ENCODE measurements at regions not wholly inside any gene's neighbourhood (a gene's known extent, or its start where the extent isn't known, plus 50 kb on each side); places are given as distances from the start of the nearest gene placed in this dataset.

DNA sequence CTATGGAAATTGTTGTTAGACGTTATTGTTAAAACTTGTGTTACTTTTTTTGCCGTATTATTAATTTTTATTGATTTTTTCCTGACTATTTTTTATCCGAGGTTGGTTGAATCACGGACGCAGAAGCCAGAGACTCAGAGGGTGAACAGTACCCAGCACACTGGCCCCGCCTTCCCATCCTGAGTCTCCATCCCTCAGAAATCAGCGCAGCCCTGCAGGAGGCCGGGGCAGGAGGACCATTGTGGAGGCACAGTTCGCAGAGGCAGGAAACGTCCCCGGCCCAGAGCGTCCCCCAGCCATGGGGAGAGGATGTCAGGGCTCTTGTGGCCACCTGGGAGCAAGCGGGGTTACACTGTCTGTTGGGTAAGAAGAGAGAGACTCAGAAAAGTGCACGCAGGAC lies 843.0 kb downstream of the BRD1 start:
- no peak for DNase-seq (ENCODE audit: low spot score)

DNA sequence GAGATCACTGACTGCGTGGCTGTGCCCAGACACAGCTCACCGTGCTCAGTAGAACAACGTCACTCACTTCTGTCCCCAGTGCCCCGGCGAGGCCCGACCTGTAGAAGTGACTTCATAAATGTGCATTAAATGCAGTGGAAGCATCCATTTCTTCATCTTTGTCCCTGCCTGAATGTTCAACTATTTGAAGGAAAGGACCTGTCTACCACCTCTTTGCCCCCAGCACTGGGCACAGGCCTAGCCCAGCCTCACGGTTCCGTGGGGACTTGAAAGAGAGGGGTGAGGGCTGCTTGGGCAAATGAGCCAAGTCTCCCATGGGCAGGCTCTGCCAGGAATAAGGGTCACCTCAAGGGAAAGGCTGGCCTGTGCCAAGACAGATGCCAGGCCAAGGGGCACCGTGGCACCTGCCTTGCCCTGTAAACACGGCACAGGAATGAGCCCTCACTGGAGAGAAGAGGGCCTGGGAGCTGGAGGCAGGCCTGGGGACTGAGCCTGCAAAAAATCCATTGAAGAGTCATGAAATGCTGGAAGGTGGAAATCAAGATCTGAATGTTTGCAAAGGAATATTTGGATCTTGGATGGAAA lies 845.3 kb downstream of the BRD1 start:
- no peak for DNase-seq (ENCODE audit: low spot score)

DNA sequence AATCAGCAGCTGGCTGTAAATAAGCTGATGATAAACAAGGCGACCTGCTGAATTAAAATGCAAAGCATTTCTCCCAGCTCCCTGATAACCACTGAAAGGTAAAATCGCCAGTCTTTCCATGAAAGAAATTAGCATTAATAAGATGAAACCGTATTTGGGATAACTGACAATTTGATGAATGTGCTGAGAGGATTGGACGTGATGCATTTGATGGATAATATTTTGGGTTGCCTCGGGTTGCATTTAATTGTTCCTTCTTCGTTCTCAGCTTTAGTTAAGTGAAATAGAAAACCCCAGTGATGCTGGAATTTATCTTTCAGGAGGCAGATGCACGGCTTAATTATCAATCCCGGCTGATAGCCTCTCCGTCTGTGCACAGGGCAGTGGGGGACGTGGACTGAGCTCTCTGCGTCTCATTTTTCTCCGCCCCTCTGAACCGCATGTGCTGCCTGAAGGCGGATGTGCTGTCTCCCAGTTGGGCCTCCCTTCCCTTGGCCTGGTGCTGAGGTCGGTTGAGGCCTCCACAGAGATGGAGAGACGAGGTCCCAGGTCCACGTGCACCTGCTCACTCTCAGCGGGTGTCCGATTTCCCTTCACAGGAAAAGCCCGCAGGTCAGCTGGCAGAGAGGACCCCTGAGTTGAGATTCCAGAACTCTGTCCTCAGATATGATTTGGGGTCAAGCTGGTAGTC lies 846.2 kb downstream of the BRD1 start:
- DNase-seq (ENCODE audit: low spot score) = no peak

DNA sequence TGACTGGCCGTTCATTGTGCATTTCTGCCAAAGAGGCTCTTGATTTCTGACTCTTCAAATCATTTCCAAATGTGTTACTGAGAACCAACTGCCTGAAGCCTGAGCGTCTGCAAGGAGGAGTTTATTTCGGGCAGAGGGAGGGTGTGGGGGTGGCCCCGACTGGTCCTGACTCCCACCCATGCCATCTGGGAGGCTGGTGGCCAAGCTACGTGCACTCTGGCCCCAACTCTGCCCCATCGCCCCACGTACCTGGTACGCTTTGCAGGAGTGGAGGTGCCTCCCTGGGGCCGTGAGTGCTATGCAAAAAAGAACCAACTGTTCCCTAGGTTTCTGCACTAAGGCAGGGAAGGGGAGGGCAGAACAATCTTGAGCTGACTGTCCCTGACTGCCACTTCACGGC lies 846.8 kb downstream of the BRD1 start:
- DNase-seq (ENCODE audit: low spot score) = no peak

DNA sequence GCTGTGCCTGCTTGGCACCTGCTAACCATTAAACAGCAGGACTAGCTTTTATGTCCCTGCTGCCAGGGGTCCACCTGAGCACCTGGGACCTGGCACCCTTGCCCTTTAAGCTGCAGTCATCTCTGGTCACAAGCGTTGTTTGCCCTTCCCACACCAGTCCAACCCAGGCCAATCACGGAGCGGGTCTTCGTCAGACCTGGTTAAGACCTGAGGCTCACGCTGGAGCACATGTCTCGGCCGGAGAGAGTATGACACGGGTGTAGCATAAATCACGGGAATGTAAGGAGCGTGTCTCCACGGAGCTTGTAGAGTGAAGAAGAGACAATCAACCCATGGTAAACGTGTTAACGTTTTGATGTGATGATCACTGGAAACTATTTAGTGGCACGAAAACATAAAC lies 847.3 kb downstream of the BRD1 start:
- no peak for DNase-seq (ENCODE audit: low spot score)

DNA sequence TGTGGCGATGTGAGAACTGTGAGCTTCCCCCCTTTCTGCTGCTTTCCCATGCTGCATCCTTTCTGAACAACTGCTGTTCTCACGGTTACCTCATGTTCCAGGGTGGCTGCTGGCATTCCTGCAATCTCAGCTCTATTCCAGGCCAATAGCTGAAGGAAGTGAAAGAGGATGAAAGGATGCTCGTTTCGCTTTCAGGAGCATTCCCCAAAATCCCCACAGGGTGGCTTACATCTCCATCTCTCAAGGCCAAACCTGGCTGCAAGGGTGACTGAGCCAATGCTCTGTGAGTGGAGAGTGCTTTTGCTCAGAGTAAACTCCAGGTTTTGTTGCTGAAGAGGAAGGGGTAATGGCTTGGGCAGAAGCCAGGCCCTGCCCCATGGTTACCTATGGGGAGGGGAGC lies 848.2 kb downstream of the BRD1 start:
- no peak for DNase-seq (ENCODE audit: low spot score)

DNA sequence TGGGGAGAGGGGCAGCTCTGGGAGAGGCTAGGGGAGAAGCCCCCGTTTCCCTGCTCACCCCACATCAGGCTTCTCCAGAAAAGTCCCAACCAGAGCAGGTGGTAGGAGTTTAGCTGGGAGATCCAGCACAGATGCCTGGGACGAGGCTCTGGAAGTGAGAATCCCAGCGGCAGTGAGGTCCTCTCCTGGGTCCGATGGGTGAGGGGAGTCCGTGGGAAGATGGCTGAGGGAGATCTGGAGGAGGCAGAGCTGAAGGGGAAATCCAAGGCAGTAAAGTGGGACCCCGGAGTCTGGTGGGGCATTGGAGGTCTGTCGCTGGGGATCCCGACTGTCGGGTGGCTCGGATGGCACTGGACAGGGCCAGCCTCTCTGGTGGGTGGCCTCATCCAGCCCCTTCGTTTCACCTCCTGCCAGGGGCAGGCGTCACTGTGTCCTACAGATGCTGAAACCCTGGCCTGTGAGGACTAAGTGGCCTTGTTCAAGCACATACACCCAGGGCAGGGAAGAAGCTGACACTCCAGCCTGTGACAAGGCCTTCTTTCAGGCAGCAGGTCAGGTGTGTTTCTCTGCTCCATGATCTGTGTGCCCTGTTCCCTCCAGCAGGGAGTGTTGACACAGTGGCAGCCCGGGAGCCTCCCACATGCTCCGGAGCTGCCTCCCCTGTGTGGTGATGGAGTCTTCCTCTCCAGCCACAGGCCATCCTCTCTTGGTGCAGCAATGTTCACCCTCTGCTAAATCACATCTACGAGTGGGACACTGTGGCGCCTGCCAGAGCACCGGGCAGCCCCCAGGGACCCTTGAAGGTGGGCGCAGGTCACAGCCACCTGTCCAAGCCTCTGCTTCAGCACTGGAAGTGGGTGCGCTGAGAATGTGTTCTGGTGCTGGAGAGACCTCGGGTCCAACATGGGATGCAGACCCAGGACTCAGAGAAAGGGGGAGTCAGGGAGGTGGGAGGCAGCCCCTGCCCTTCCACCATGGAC lies 850.8 kb downstream of the BRD1 start:
- no peak for DNase-seq (ENCODE audit: low spot score)

DNA sequence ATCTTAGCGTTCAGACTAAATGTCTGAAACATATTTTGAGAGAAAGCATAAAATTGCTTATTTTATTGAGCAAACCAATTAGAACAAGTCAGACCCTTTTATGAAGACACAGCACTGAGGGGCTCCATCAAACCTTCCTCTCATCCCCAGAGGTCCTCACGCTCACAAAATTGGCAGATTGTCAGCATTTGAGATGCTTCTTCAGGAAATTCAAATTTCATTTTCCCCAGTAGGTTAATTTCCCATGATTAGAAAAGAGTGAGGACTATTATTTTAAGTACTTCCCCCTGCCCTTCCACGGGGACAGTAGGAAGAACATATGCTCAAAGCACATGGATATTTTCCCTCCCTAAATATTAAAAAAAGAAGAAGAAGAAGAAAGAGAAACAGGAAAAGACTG lies 851.8 kb downstream of the BRD1 start:
- no peak for DNase-seq (ENCODE audit: low spot score)

DNA sequence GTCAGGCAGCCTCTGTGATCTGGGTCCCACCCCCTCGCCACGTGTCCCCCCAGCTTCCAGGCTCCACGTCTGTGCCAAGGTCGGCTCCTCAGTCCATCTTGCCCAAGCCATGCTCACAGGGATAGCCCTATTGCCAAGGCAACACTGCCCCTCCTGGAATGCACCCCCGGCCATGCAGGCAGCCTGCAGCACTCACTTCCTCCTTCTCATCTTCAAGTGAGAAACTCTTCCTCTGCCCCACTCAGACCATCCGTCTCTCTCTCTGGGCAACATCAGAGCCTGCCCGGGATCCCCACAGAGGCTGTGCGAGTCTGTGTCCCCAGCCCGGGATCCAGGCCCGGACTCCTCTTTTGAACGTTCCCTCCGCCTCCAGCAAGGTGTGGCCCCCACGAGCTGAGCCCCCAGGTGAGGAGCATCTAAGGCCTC lies 852.3 kb downstream of the BRD1 start:
- no peak for DNase-seq (ENCODE audit: low spot score)

DNA sequence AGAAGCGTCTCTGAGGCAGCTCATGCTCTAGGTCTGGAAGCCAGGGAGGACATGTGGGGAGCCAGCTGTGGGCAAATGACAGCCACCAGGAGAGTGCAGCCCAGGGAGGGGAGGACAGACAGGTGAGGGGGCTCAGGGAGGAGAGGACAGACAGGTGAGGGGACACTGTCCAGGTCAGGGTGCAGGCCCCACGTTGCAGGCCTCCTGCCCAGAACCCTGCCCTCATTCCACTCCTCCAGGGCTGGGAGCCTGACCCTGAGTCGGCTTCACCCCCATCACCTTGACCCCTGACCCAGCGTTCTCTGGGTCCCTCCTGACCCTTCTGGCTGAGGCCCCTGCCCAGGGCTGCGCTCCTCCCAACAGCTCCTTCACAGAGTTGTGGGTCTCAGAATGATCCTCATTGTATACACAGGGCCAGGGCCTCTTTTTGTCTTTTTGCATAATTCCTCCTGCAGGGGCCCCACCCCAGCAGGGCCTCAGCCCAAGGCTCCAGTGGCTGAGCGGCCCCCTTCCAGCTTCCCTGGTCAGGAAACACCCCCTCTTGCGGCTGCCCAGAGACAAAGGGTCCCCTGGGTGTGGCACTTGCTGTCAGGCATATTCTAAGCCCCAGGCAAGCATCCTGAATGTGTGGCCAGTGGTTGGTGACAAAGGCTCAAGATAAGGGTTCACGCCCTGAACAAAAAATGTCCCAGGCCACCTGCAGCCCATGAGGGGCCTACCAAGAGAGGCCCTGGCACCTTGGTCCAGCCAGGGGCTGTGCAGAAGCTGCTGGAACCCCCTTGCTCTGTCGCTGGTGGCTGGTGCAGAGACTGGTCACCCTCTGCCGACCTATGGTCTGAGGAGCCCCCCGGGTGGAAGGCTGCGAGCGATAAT lies 853.0 kb downstream of the BRD1 start:
- DNase-seq (ENCODE audit: low spot score) = no peak

DNA sequence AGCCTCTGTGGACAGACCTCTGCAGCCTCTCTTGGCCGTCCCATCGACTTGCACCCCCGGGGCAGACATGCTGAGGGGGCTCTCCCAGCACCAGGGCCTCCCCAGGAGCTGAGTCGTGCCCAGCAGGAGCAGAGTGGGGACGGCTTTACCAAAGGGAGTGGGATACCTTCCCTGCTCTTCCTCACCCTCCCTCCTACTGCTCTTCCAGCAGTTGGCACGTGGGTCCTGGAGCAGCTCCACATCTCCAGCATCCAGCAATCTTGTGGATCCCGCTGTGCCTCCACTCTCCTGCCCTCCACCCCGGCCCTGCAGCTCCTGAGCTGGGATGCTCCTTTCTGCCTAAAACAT lies 854.0 kb downstream of the BRD1 start:
- no peak for DNase-seq (ENCODE audit: low spot score)

DNA sequence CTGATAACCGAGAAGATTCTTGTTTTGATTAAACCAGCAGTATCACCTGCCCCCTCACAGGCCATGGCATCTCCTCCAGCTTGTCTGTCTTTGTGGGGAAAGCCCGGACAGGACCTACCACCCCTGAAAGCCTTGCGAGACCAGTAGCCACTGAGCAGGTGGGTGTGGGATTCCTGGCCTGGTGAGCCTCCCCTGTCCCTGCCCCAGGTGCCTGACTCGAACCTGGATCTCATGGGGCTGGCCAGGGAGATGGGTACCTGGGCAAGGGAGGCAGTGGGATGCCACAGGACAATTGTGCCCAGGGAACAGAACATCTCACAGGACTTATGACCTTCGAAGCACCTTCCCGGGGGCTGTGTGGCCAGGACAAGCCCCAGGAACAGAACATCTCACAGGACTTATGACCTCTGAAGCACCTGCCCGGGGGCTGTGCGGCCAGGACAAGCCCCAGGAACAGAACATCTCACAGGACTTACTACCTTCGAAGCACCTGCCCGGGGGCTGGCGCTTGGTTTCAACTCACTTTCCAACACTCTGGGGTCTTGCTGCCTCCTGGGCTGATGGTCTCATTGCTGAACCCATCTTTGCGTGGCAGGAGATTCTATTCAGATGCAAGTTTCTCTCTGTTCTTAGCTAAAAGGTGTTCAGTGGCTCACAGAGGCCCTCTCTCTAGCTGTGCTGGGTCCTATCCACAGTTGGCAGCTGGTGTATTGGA lies 854.5 kb downstream of the BRD1 start:
- no peak for DNase-seq (ENCODE audit: low spot score)

DNA sequence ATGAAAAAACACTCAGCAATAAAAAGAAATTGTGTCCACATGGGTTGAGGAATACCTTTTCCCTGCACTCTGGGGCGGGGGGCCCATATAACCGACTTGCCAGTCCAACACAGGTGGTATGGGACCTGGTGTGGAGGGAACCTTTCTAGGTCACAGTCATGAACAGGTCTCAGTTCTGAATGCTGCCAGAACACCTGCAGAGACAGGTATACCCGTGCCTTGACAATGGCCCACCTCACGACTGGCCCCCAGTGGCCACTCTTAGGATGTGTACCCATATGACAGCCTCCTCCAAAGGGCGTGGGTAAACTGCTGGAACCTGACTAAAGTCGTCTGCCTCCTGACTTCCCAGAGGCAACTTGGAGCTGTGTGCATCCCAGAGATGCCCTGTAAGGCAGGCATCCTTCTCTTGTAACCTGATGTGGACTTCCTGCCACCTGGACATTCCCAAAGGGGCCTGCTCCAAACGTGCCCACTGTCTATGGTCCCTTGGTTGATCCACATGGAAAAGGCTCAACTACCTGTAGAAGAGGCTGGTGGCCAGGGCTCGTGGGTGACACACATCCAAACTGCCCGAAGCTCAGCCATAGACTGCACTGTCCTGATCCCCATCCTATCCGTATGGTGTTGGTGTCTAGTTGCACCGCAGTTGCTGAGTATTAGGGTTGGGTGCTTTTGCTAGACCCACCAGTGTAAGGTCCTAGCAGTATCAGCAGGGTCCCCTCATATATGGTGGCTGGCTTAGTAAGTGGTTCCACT lies 859.3 kb downstream of the BRD1 start:
- no peak for DNase-seq (ENCODE audit: low spot score)

DNA sequence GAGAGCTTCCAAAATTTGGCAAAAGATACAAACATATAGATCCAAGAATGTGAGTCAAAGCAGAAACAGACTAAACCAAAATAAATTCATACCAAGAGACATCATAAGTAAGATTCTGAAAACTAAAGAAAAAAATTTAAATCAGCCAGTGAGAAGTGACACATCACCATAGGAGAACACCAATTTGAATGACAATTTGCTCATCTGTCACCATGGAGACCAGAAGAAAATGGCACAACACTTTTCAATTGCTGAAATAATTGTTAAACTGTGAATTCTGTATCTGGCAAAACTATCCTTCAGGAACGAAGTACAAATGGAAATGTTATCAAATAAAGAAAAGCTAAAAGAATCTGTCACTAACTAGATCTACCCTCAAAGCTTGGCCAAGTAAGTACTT lies 864.3 kb downstream of the BRD1 start:
- no peak for DNase-seq (ENCODE audit: low spot score)

DNA sequence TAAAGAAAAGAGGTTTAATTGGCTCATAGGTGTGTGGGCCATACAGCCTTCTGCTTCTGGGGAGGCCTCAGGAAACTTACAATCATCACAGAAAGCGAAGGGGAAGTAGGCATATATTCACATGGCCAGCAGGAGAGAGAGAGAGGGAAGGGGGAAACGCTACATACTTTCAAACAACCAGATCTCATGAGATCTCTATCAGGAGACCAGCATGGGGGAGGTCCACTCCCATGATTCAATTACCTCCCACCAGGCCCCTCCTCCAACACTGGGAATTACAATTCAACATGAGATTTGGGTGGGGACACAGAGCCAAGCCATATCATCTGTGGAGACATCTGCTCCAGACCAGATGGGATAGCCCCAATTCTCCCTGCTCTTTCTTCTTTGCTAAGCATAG lies 866.0 kb downstream of the BRD1 start:
- no peak for DNase-seq (ENCODE audit: low spot score)

DNA sequence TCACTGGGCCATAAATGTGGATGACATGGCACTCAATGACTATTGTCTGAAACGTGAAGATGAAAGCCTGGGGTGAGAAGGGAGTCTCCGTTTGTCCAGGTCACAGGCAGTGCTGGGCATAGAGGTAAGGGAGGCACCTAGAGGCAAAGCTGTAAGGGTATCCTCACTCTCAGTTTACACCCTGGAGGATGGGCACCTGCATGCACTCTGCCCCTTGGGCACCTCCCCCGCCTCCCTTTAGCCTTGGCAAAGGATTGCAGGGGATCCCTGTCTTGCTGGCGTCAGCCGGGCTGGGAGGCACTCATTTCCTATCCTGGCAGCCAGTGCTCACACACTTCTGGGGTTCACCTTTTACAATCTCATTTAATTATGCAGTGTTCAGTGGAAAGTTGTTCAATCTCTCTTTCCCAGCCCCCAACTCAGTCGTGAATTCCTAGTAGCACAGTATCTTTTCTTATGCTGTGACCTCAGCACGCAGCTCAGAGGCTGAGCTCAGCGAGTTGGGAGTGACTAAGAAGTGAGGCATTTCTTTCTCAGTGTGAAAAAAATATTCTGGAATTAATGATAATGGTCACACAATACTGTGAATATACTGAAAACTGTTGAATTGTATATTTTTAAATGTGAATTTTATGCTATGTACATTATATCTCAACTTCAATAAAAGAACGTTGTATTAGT lies 866.6 kb downstream of the BRD1 start:
- no peak for DNase-seq (ENCODE audit: low spot score)

DNA sequence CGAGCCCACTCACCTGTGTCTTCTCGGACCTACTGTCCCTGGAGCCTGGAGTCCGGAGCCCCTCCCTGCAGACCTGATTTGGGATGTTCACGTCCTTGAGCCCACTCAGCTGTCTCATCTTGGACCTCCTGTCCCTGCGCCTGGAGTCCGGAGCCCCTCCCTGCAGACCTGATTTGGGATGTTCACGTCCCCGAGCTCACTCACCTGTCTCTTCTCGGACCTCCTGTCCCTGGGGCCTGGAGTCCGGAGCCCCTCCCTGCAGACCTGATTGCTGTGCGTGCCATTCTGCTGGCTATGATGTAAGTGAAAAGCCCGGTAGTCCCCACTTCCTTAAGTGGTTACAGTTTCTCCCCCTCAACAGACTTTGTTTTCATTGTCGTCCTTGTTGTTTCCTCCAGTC lies 867.1 kb downstream of the BRD1 start:
- DNase-seq (ENCODE audit: low spot score) = no peak

DNA sequence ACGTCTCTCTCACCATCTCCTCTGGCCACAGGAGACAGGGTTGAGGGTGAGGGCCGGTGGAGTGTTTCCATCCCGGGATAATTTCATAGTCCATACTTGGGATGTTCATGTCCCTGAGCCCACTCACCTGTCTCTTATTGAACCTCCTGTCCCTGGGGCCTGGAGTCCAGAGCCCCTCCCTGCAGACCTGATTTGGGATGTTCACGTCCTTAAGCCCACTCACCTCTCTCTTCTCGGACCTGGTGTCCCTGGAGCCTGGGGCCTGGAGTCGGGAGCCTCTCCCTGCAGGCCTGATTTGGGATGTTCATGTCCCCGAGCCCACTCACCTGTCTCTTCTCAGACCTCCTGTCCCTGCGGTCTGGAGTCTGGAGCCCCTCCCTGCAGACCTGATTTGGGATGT lies 868.2 kb downstream of the BRD1 start:
- DNase-seq (ENCODE audit: low spot score) = no peak

DNA sequence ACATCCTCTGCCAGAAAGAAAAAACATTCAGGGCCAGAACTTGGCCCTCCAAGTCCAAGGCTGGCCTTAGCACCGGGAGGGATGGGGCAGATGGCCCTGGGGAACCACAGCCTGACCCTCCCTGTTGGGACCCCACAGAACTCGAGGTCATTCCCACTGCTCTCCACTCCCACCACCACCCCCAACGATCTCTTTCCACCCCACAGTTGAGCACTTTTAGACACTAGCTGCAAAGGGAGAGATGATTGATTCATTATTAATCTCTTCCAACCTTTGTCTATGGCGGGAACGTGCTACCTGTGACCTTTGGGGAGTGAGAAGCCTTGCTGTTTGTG lies 869.7 kb downstream of the BRD1 start:
- no peak for DNase-seq (ENCODE audit: low spot score)

DNA sequence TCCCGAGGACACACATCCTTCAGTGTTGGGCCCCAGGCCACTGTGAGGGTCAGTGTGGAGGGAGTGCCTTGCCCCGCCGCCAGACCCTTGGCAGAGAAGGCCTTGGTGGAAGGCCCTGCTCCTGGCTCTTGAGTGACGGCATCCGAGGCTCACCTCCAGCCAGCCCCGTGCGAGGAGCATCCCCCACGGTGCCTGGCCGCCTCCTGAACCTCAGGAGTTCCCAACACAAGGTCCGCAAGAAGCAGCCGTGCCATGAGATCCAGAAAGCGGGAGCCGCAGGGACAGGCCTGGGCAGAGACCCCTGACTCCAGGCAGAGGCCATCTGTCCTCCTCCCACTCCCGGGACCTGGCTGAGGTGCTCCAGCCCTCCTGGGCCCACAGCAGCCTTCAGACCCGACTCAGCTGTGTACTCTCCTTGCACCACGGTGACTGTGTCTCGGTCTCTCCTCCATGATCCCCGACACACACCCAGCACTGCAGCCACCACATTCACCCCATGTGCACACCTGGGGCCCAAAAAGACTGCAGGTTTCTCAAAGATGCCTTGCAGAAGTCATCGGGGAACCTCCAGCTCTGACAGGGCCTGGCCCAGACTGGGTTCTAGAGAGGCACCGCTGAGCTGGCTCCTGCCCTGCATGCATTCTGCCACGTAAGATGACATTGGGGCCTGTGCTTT lies 870.2 kb downstream of the BRD1 start:
- DNase-seq (ENCODE audit: low spot score) = no peak

Data from putamen (tissue), 1 donor.